ENCODE measurements at regions not wholly inside any gene's neighbourhood (a gene's known extent, or its start where the extent isn't known, plus 50 kb on each side); places are given as distances from the start of the nearest gene placed in this dataset.

- H3K23ac ChIP-seq (ENCODE audit: low read depth, low read length), result no peak overlapping the region
- no peak overlapping the region for H3K4ac ChIP-seq (ENCODE audit: low read depth, low read length)
- in situ Hi-C loops (cut with MboI; ENCODE audit: low sequenced_read_pairs), result no loop called here
- H4K8ac ChIP-seq (ENCODE audit: low read depth in 2 of 2, low read length in 2 of 2), result no peak overlapping the region
- no peak overlapping the region for H2AK5ac ChIP-seq (ENCODE audit: low read depth, low read length)
- no peak overlapping the region for H3K18ac ChIP-seq (ENCODE audit: low read depth, low read length)
- no peak for ATAC-seq (ENCODE audit: low read depth)
- CTCF ChIA-PET, result no interaction called here
- H4K20me1 ChIP-seq (ENCODE audit: insufficient read depth, low read length), result no peaks in the 10 kb centered on the region
- H3K9me1 ChIP-seq (ENCODE audit: insufficient read depth, low read length), result no peaks in the 10 kb centered on the region
- WGBS, 2 experiments (ENCODE audit: extremely low coverage in 2 of 2, insufficient read length in 1 of 2), result 20% methylated on average over 1 of the region's 1 CpG; no CpG with 5 or more reads in 1 of the 2 experiments
- no peak overlapping the region for H4K91ac ChIP-seq (ENCODE audit: insufficient read depth, low read depth, low read length)
- dilution Hi-C loops (cut with HindIII; ENCODE audit: low sequenced_read_pairs, unreplicated experiment), result no loop called here
- H3K4me3 ChIP-seq (ENCODE audit: insufficient read depth, low read depth, low read length), result no peak overlapping the region
- no peaks in the 10 kb centered on the region for H3K4me1 ChIP-seq (ENCODE audit: control insufficient read depth, insufficient read depth, low read length)
- intact Hi-C loops (cut with micrococcal nuclease), result no loop called here
- H2BK5ac ChIP-seq (ENCODE audit: low read depth, low read length, poor library complexity, severe bottlenecking), result no peak overlapping the region
- H3K79me1 ChIP-seq (ENCODE audit: low read depth in 1 of 2, low read length in 2 of 2), result no peaks in the 10 kb centered on the region
- no peak overlapping the region for H4K5ac ChIP-seq (ENCODE audit: low read depth, low read length)
- no peak for TF ChIP-seq RCOR1 (IDR thresholded peaks at IDR 0.05; ENCODE audit: insufficient replicate concordance, low read length)
- no peak for TF ChIP-seq NFE2L2 (IDR thresholded peaks at IDR 0.05; ENCODE audit: low read depth, low read length)
- no peak for TF ChIP-seq SMC3 (IDR thresholded peaks at IDR 0.05; ENCODE audit: low read depth, low read length)
- TF ChIP-seq CTCF (conservative IDR thresholded peaks at IDR 0.05; ENCODE audit: low read depth, low read length), result no peak
- no peak for TF ChIP-seq FOS (IDR thresholded peaks at IDR 0.05; ENCODE audit: low read depth, low read length)
- TF ChIP-seq POLR2A (IDR thresholded peaks at IDR 0.05; ENCODE audit: low read depth, low read length), result no peak
- TF ChIP-seq USF2 (IDR thresholded peaks at IDR 0.05; ENCODE audit: low read depth, low read length), result no peak
- no peak for TF ChIP-seq BHLHE40 (IDR thresholded peaks at IDR 0.05; ENCODE audit: low read depth, low read length)
- peaks cover 7% of the 10 kb centered on the region for H3K9me3 ChIP-seq (ENCODE audit: control insufficient read depth, insufficient read depth, low read length)
- no peak overlapping the region for H3K14ac ChIP-seq (replicated peaks; ENCODE audit: low read depth, low read length)
- no peak for DNase-seq
- H2AFZ ChIP-seq (replicated peaks; ENCODE audit: low read length, poor library complexity), result no peak overlapping the region
- H3K9ac ChIP-seq (ENCODE audit: low read depth, low read length), result no peak overlapping the region
- no peak overlapping the region for H2BK20ac ChIP-seq (ENCODE audit: low read depth, low read length)
- no peak overlapping the region for H2BK15ac ChIP-seq (ENCODE audit: low read depth, low read length)
- H3K36me3 ChIP-seq (ENCODE audit: control insufficient read depth, insufficient read depth, low read length), result no peaks in the 10 kb centered on the region
- POLR2A ChIA-PET (ENCODE audit: unreplicated experiment), result no interaction called here
- H2BK120ac ChIP-seq (ENCODE audit: low read depth, low read length), result no peak overlapping the region
- H3K56ac ChIP-seq (ENCODE audit: extremely low read depth, insufficient read depth, low read length), result no peak overlapping the region
- no peak overlapping the region for H3K27ac ChIP-seq (ENCODE audit: insufficient read depth, low read length)
- H2AK9ac ChIP-seq (replicated peaks; ENCODE audit: low read depth, low read length, poor library complexity), result no peak overlapping the region
- H3K27me3 ChIP-seq (ENCODE audit: control insufficient read depth, insufficient read depth, low read length), result no peaks in the 10 kb centered on the region
- H3K4me2 ChIP-seq (ENCODE audit: low read depth, low read length), result no peak overlapping the region
- no TSS peak for BruUV-seq (replicated peaks)
Measured at GRCh38 chr5:162654661-162655405, 587.3 kb downstream of the GABRG2 start.

Data from IMR-90 (cell line).